VCaP (cell line): ENCODE measurements at regions not wholly inside any gene's neighbourhood (a gene's known extent, or its start where the extent isn't known, plus 50 kb on each side); places are given as distances from the start of the nearest gene placed in this dataset.

ENCODE experiments used
- H3K27ac ChIP-seq: fragments of 450-650 bp; 2 replicates; pipeline ENCODE4 v1.5.1; 2017
- TF ChIP-seq, protein P1 (sequence below): fragments of 450-650 bp; conservative IDR thresholded peaks from 2 replicates; pipeline ENCODE4 v1.5.1; 2017; ENCODE audit warnings: mild to moderate bottlenecking, moderate library complexity

DNA sequence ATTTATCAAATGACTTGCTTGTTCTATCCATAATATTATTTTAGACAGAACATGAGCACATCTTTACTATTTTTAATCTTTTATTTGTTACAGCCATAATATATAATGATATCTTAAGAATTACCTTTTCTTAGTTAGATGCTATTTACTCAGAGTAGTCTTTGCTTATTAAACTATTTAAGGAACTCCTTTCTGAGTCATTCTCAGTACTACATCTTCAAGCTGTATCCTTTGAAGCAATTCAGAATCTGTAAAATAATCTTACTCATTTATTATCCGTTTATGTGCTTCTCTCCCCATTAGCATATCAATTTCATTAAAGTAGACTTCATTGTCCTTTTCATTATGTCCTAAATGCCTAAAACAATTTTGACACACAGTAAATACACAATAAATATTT is 240.4 kb upstream of the FAR2 start:
- TF ChIP-seq, protein P1, sequence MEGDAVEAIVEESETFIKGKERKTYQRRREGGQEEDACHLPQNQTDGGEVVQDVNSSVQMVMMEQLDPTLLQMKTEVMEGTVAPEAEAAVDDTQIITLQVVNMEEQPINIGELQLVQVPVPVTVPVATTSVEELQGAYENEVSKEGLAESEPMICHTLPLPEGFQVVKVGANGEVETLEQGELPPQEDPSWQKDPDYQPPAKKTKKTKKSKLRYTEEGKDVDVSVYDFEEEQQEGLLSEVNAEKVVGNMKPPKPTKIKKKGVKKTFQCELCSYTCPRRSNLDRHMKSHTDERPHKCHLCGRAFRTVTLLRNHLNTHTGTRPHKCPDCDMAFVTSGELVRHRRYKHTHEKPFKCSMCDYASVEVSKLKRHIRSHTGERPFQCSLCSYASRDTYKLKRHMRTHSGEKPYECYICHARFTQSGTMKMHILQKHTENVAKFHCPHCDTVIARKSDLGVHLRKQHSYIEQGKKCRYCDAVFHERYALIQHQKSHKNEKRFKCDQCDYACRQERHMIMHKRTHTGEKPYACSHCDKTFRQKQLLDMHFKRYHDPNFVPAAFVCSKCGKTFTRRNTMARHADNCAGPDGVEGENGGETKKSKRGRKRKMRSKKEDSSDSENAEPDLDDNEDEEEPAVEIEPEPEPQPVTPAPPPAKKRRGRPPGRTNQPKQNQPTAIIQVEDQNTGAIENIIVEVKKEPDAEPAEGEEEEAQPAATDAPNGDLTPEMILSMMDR = no peak
- no peak overlapping the region for H3K27ac ChIP-seq

DNA sequence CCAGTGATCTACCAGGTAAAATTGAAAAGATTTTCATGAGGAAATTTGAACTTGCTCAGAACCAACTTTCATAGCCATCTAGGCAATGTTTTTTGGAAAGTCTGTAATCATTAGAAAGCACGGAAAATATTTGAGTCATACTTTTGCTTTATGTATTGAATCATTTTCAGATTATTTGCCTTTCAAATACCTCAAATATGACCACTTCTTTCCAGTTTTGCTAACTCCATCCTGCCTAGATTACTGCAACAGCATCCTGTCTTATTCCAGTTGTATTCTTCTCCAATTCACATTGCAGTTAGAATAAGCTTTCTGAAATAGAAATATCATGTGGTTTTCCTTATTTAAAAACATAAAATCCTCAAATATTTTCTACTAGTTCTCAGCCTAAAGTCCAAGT is 239.8 kb upstream of the FAR2 start:
- H3K27ac ChIP-seq = no peak overlapping the region
- TF ChIP-seq, protein P1 = no peak

DNA sequence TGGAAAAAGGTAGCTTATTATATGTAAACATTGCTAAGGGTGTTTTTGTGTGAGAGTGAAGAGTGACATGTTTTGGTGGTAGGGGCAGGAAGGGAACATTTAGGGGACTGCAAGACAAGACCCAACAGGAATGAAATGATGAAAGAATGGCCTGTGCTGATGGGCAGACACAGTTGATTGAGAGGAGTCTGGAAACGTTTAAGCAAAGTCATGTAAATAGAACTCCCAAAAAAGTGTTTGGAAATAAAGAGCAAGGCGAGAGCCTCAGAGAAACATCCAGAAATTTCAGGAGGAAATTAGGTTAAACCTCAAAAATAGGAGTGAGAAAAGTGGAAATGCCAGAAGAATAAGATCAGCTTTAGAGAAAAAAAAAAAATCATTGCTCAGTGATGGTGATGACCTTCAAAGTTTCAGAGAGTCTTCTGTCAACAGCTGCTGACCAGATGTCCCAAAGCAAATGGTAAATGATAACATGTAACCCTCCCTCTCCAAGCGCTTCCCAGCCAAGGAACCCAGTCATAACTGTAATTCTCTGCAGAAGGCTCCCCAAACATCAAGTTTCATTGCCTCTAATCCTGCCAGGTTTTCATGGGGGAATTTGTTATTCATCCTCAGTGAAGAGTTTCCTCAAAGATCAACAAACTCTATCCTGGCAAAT is 223.2 kb upstream of the FAR2 start:
- no peak overlapping the region for H3K27ac ChIP-seq
- TF ChIP-seq, protein P1 = no peak

DNA sequence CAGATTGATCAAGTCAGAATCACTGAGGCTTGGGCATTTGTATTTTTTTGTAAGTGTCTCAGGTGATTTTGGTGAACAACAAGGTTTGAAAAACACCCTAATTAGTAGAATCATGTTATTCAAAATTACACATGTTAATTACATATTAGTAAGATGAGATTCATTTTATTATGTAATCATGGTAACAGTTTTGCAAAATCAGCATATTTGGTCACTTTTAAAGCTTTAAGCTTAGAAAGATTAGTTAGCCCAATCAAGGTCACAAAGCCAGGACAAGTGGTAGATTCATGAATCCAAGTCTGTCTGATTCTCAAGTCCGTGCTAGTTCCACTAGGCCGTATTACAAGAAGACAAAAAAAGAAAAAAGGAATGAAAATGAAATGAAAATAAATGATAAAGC is 218.4 kb upstream of the FAR2 start:
- TF ChIP-seq, protein P1 = no peak
- H3K27ac ChIP-seq = no peak overlapping the region

DNA sequence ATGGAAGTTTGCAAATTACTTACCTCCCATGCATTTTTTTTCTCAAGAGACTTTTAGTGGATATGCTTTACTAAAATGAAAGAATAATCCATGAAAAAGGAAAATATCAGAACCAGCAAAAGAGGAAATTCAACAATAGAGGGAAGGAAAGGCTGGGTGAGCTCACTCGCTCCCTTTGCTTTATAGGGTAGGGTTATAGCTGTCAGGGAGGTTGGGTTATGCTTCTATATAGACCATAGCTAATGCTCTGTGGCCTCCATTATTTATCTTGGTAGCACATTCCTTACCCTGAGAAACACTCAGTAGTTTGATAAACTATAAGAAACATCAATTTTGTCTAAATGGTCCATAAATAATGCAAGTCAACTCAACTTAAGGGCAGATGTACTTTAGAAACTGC is 215.9 kb upstream of the FAR2 start:
- TF ChIP-seq, protein P1 = no peak

GRCh38 chr12:28933864-28934527 is 215.1 kb upstream of the FAR2 start:
- TF ChIP-seq, protein P1 = no peak

More for the DNA sequence above, 215.9 kb upstream of the FAR2 start:
- no peak overlapping the region for H3K27ac ChIP-seq

GRCh38 chr12:28936221-28936620 is 212.9 kb upstream of the FAR2 start:
- H3K27ac ChIP-seq = no peak overlapping the region
- TF ChIP-seq, protein P1 = no peak

More at GRCh38 chr12:28933864-28934527, 215.1 kb upstream of the FAR2 start:
- no peak overlapping the region for H3K27ac ChIP-seq
